Adrenal gland (tissue), 5 donors: ENCODE measurements at regions not wholly inside any gene's neighbourhood (a gene's known extent, or its start where the extent isn't known, plus 50 kb on each side); places are given as distances from the start of the nearest gene placed in this dataset.

Experiments
- POLR2A ChIP-seq, 2 donors: fragments of 450-650 bp; IDR thresholded peaks; one replicate each; pipeline ENCODE4 v1.6.1; 2017; ENCODE audit warnings: antibody characterized with exemption in 2 of 2, mild to moderate bottlenecking in 2 of 2, moderate library complexity in 1 of 2
- TF ChIP-seq, protein P1 (sequence below), 6 experiments: fragments of 450-650 bp in 4 of 6; fragments of 200-600 bp in 2 of 6; sonication (generic) in 1 of 6; IDR thresholded peaks; 1 replicate in 5 of 6; 2 replicates in 1 of 6; pipeline versions ENCODE4 v1.5.1 to v1.8.0; 2016 to 2021; ENCODE audit warnings: antibody characterized with exemption in 6 of 6, mild to moderate bottlenecking in 2 of 6, moderate library complexity in 1 of 6
- donor health status: DM: no; HTN: no; CAD: no.

DNA sequence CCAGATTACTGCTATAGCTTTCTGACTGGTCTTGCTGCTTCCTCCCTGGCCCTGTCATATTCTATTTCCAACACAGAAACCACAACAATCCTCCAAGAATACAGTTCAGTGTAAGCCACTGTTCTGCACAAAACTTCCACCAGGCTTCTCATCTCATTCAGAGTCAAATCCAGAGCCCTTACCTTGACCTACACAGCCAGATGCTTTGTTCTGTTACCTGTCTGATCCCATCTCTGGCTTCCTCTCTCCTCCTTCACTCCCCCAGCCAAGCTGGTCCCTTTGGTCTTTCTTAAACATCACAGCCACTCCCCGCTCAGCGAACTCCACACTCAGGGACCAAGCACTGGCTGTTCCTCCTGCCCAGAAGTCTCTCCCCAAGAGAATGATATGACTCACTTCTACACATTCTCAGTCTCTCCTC lies 84.8 kb upstream of the BMP2K start:
- TF ChIP-seq POLR2A (IDR thresholded peaks at IDR 0.05), result no peak
- TF ChIP-seq, protein P1, sequence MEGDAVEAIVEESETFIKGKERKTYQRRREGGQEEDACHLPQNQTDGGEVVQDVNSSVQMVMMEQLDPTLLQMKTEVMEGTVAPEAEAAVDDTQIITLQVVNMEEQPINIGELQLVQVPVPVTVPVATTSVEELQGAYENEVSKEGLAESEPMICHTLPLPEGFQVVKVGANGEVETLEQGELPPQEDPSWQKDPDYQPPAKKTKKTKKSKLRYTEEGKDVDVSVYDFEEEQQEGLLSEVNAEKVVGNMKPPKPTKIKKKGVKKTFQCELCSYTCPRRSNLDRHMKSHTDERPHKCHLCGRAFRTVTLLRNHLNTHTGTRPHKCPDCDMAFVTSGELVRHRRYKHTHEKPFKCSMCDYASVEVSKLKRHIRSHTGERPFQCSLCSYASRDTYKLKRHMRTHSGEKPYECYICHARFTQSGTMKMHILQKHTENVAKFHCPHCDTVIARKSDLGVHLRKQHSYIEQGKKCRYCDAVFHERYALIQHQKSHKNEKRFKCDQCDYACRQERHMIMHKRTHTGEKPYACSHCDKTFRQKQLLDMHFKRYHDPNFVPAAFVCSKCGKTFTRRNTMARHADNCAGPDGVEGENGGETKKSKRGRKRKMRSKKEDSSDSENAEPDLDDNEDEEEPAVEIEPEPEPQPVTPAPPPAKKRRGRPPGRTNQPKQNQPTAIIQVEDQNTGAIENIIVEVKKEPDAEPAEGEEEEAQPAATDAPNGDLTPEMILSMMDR (IDR thresholded peaks at IDR 0.05), result no peak
